GM12872 (cell line): ENCODE measurements at regions not wholly inside any gene's neighbourhood (a gene's known extent, or its start where the extent isn't known, plus 50 kb on each side); places are given as distances from the start of the nearest gene placed in this dataset.

Source experiments
- CTCF ChIP-seq: IDR thresholded peaks from 3 replicates; pipeline ENCODE4 v1.5.1; 2011; ENCODE audit warnings: low read depth, mild to moderate bottlenecking, low read length, moderate library complexity; ENCODE audit not compliant: insufficient read depth

GRCh38 chr18:39494211-39494896, 1928.8 kb upstream of the CELF4 start:
- no peak for TF ChIP-seq CTCF

- no peak for TF ChIP-seq CTCF
These were observed 1925.8 kb upstream of the CELF4 start for GRCh38 chr18:39491408-39491807.

GRCh38 chr18:39489431-39489830, 1923.8 kb upstream of the CELF4 start:
- TF ChIP-seq CTCF, result no peak

GRCh38 chr18:39487932-39488331, 1922.3 kb upstream of the CELF4 start:
- no peak for TF ChIP-seq CTCF

- no peak for TF ChIP-seq CTCF
These were observed 1920.7 kb upstream of the CELF4 start for GRCh38 chr18:39486268-39486667.

- TF ChIP-seq CTCF, result no peak
These were observed 1920.1 kb upstream of the CELF4 start for GRCh38 chr18:39485696-39486095.

GRCh38 chr18:39481281-39481680, 1915.7 kb upstream of the CELF4 start:
- TF ChIP-seq CTCF, result no peak
